GM21717 (cell line): ENCODE measurements at regions not wholly inside any gene's neighbourhood (a gene's known extent, or its start where the extent isn't known, plus 50 kb on each side); places are given as distances from the start of the nearest gene placed in this dataset.
"Not testable (repeated sequence)": the region's sequence is repeated elsewhere in the genome, so short reads cannot be mapped to it uniquely, and the experiment has no call there.

Source experiments
- ATAC-seq: cut with Tn5 transposase; IDR thresholded peaks from one replicate; pipeline ENCODE4 v1.9.1; 2021; ENCODE audit warnings: mild to moderate bottlenecking, moderate library complexity; ENCODE audit not compliant: unreplicated experiment

DNA sequence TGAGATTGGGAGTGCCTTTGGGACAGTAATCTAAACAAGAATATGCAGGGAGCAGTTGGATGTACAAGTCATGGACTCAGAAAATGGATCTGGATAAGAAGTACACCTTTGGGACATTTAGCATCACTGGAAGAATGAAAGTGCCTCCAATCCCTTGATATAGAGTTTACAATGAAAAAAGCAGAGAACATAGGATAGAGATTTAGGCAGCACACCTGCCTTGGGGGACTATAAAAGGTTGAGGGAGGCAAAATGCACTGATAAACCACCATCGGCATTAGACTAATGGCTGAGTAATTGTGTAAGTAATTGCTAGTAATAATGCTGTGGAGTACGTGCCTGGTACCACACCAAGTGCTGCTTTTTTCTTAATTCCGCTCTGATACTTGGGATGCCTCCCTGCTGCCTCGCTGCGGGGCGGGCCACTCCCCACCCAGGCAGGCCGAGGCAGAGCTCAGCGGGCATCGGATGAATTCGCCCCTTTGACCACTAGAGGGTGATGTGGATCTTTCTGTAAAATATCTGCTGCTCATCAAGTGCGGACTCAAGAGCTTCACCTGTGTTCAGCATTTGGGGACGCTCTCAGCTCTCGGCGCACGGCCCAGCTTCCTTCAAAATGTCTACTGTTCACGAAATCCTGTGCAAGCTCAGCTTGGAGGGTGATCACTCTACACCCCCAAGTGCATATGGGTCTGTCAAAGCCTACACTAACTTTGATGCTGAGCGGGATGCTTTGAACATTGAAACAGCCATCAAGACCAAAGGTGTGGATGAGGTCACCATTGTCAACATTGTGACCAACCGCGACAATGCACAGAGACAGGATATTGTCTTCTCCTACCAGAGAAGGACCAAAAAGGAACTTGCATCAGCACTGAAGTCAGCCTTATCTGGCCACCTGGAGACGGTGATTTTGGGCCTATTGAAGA lies 99.9 kb downstream of the ANKRD18B start:
- ATAC-seq = peak; percentile 72

DNA sequence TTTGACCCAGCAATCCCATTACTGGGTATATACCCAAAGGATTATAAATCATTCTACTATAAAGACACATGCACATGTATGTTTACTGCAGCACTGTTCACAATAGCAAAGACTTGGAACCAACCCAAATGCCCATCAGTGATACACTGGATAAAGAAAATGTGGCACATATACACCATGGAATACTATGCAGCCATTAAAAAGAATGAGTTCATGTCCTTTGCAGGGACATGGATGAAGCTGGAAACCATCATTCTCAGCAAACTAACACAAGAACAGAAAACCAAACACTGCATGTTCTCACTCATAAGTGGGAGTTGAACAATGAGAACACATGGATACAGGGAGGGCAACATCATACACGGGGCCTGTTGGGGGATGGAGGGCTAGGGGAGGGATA lies 104.3 kb downstream of the ANKRD18B start:
- not testable (repeated sequence) for ATAC-seq

DNA sequence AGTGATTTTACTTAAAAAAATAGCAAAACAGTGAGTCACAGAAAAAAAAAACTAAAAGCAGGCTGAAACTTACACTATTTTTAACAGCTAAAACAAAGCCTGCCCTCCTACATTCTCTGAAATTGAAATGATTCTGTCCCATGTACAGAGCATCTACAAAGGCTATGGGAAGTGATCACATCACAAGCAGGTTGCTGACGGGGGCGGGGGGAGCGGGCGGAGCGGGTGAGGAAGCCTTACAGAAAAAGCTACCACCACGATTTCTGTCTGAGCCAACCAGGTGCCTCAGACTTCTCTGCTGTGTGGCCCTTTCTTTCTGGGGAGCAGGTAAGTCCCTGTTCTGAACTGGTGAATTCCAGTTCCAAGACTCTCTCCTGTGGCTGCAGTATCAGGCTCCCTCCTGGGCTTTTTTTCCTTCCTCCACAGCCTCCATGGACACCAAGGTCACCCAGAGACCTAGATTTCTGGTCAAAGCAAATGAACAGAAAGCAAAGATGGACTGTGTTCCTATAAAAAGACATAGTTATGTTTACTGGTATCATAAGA lies 104.9 kb downstream of the ANKRD18B start:
- no peak for ATAC-seq

DNA sequence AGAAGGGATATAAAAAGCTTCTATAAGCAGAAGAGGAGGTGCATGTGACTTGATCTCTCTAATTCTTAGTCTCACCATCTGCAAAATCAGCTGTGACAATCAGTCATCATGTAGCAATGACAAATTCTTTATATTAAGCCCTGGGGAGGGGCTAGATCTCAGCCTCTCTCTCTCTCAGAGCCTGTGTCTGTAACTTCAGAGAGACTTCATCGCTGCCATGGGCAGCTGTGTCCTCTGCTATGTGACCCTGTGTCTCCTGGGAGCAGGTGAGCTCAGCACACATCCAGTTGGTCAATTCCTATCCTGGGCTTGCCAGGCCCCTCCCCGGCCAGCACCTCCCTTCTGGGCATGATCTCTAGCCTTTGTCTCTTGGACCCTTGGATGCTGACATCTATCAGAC lies 109.6 kb downstream of the ANKRD18B start:
- ATAC-seq = no peak

DNA sequence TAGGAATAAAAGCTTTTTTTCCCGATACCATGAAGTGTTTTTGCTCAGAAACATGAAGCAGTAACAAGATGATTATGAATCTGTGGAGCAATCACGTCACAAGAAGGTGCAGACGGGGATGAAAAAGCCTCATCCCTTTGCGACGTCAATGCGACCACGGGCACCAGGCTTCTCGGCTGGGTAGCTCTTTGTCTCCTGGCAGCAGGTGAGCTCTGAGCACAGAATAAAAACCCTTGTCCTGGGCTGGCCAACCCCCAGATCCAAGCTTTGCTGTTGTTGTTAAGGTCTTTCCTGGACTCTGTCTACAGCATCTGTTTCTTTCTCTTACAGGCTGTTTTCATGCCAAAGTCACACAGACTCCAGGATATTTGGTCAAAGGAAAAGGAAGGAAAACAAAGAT lies 113.8 kb downstream of the ANKRD18B start:
- ATAC-seq = no peak

DNA sequence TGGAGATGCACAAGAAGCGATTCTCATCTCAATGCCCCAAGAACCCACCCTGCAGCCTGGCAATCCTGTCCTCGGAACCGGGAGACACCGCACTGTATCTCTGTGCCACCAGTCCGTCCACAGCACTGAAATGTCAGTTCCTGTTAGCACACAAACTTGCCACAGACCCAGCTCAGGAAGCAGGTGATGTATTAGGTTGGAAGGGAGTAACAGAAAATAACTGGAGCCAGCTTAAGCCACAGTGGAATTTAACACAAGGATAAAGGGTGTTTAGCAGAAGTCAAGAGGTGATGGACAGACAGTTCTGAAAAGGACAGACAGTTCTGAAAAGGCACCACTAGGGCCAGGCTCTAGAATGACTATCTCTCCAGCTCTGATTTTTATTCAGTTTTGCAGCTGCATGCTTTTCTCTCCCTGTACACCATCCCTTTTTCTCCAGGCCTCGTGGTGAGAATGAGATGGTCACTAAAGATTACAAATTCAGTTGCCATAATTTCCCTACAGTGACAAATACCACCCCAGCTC lies 114.4 kb downstream of the ANKRD18B start:
- ATAC-seq = no peak

DNA sequence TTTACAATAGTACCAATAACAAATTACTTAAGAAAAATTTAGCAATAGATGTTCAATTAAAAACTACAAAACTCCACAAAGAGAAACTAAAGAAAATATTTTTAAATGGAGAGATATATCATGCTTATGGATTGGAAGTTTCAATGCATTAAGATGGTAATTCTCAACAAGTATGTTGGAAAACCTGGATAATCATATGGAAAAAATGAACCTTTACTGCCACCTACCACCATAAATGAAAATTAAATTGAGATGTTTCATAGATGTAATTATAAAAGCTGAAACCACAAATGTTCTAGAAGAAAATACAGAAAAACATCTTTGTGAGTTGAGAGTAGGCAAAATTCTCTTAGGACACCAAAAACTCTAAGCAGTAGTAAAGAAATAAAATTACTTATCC lies 121.7 kb downstream of the ANKRD18B start:
- no peak for ATAC-seq

DNA sequence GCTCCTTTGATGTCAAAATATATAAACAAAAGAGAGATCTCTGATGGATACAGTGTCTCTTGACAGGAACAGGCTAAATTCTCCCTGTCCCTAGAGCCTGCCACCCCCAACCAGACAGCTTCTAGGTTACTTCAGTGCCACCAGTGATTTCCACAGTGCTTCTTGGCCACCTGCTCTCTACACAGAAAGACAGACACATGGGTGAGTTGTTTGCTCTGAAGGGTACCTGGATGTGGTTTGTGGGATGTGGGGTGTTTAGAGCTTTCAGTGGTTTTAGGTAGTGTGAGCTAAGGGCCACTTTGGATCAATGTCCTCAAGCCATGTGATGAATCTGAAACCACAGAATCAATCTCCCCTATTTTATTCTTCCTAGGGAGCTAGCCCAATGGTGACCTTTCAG lies 125.4 kb downstream of the ANKRD18B start:
- ATAC-seq = no peak

DNA sequence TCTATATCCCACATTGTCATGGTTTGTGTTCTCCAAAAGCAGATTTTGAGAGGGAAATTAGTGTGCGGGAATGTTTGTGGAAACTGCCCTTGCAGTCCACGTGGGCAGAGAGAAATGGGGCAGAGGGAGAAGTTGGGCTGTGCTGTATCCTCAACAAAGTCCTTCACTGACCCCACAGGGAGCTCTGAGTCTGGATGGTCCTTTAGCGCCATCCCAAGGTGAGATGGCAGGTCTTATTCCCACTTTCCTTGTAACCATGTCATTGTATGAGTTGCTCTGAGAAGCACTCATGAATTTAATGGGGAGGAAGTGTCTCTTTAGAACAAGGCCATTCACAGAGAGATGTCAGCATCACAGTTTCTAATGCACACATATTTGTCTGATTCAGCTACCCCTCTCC lies 127.1 kb downstream of the ANKRD18B start:
- ATAC-seq = no peak

DNA sequence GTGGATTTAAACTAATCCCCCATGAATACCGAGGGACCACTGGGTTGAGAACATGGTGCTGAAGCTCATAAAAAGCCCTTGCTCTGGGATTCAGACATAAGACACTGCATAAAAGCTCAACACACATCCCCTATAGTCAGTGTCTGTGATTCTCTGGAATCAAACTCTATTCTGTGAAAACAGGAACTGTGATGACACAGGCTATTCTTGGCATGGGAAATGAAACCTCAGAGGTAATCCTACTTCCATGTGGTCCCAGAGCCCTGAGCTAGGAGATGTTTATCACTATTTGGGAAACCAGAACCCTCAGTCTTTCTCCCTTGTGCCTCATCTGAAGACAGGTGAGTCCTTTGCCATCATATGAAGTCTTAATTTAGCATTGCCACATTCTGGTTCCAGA lies 135.4 kb upstream of the PRSS3 start:
- ATAC-seq = no peak

DNA sequence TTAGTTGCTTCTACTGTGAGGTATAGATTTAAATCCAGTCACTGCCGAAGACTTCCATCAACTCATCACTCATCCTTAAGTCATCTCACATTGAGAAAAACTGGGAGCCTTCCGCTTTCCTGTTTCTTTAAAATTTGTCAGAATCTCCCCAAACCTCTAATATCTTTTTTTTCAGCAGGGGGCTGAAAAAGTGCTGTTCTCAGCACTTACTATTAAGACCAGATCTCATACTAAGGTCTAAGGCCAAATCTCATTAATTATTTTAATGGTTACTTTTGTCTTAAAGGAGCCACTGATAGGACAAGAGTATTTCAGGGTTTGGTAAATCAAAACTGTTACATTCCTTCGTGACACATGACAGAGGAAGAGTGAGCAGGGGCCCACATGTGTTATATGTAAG lies 134.6 kb upstream of the PRSS3 start:
- ATAC-seq = no peak

DNA sequence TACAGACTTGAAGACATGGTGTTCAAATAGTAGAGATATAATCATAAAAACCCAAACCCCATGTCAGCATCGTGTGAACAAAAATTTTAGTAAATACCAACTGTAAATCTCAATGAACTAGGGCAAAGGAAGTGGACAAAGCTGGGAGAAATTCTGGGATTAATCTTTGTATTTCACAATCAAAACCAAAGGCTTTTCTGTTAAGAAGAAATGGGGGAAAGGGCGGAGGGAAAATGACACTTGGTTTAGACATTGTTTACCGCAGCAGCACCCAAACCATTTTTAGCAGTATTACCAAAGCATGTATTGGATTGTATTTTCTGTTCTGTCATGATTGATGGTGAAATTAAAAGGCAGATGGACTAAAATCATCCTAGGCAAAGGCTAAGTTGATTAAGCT lies 134.2 kb upstream of the PRSS3 start:
- no peak for ATAC-seq

DNA sequence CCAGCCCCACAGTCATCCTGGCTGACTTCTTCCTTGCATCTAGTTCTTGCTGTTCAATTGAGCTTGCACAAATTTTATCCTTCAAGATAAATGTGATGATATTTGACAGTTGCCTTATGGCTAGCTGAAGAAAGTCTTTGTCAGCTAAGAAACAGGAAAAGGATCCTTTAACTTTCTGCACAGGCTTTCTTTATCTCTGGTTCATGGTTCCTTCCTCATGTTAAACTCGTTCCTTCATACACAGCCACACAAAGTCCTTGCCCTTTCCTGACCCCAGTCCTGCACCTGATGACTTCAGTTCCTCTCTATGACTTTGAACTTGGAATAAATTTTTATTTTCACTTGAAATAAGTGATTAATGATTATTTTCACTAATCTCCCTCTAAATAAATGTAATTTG lies 132.5 kb upstream of the PRSS3 start:
- ATAC-seq = no peak

DNA sequence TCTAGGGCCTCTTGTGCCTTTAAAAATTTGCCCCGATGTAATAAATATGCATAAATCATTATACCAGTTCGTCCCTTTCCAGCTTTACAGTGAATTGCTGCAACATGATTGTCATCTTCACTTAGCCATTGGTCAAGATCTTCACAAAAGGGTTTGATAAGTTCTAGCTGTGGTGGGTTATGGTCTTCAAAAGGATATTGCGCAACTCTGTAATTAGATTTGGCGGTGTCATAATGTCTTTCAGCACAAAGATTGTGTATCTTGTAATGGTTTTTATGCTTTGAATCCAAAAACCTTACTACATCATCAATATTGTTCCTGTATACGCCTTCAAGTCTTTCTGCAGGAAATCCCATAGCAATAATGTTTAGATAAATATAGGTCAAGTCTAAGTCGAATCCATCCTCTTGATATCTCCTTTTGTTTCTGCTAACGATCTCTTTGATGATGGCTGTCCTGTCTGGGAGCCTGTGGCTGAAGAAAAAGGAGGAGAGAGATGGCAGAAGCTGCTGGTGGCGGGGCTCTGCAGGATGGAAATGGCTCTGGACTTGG lies 119.1 kb upstream of the PRSS3 start:
- not testable (repeated sequence) for ATAC-seq

DNA sequence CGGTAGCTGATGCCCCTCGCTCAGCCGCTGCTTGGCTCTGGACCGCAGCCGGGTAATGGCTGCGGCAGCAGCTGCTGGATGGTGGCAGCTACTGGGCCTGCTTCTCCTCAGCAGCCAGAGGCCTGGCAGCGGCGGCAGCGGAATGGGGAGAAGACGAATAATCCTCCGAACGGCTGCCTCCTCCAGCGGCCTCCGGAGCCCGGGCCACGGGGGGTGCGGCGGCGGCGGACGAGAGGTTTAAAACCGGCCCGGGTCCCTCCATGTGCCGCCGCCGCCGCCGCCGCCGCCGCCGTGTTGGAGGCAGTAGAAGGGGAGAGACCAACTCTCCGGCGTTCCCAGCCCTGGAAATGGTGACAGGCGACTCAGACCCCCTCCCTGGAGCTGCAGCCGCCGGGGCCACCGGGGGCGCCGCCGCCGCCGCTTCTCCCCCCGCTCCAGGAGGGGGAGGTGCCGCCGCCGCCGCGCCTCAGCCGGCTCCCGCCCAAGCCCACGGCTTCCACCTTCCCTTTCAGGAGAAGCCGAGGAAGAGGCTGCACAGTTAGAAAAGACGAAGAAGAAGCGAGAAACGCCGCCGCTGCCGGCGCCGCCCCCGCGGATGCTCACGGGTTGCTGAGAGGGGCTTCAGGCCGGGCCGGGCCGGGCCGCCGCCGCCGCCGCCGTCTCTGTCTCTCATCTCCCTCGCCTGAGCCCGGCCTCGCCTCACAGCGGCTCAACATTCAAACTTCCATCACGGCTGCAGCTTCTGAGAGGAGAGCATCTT lies 118.4 kb upstream of the PRSS3 start:
- no peak for ATAC-seq

DNA sequence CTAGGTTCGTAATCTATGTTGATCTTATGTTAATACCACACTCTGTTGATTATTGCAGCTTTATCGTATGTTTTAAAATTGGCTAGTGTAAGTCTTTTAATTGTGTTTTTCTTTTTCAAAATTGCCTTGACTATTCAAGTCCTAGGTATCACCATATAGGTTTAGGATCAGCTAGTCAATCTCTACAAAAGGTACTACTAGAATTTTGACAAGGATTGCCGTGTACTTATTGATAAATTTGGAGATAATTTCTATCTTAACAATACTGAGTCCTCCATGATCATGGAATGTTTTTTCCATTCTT lies 117.9 kb upstream of the PRSS3 start:
- ATAC-seq = no peak

DNA sequence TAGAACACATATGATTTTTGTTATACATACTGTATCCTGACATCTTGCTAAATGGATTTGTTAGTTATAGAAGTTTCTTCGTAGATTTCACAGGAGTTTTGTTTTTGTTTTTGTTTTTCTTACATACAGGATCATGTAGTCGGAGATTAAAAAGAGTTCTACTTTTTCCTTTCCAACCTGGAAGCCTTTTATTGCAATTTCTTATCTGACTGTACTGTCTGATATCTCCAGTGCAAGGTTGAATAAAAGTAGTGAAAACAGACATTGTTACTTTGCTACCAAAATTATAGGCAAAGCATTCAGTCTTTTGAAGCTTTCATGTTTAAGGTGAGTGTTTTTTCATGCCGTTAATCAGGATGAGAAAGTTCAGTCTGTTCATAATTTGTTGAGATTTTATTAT lies 117.4 kb upstream of the PRSS3 start:
- no peak for ATAC-seq

DNA sequence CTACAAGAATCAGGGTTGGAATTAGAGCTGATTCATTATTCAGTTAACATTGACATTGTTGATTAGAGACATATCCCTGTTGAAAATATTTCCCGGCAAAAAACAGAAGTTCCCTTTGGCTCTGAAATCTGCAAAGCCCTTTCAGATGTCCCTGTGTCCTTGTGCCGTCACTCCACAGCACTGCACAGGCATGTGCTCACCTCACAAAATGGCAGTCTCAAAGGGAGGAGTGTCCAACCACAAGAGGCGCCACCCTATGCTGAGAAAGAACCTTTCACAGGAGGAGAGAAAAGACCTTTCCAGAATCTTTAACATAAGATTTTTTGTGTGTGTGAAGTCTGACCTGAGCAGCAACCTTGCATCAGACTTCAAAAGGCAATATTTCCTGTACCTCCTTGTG lies 112.8 kb upstream of the PRSS3 start:
- ATAC-seq = no peak

DNA sequence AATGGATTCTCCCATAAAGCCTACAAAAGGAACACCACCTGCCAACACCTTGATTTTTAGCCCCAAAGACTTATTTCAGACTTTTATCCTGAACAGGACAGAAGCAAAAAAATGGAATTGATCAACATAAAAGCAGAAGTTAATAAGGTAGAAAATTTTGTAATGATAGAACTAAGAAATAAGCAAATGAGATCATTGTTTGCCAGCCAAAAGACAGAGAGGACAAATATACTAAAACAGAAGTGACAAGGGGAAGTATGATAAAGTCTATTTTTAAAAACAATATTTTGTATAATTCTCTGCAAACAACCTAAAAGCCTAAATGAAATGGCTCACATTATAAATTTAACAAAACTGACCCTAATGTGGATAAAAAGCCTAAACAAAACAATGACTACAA lies 110.5 kb upstream of the PRSS3 start:
- no peak for ATAC-seq

DNA sequence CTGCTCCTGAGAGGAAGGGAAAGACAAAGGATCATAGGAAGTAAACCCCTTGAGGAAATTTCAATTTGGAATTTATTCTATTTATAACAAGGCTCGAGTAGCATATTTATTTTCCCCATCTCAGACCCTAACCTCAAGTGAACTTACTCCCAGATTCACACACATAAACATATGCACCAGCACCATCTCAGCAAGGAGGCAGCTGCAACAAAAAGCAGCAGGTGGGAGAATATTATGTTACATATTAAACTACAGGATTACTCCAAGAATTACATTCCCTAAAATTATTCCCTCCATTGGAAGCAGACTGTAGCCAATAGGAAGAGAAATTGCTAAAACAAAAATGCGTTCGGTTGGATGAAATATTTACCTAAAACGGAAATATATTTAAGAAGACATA lies 108.4 kb upstream of the PRSS3 start:
- ATAC-seq = no peak

DNA sequence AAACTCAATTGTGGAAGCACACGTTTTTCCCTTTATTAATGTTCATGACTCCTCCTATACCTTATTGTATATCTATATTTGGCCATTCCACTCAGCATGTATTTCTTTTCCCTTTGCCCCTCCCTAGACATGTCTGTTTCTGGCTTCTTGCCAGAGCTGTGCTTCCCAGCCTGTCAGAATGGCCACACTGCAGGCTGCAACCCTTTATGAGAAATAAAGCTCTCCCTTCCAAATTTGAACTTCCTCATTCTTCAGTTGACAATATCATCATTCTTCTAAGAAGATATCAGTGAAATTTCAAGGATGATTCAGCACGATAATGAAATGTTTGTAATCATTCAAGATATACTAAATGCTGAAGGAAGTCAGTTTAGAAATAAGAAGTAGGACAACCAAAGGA lies 107.6 kb upstream of the PRSS3 start:
- no peak for ATAC-seq
